Muscle of leg (tissue), 3 donors: ENCODE measurements at regions not wholly inside any gene's neighbourhood (a gene's known extent, or its start where the extent isn't known, plus 50 kb on each side); places are given as distances from the start of the nearest gene placed in this dataset.

Experiments
- DNase-seq: peaks from one replicate; pipeline ENCODE4 v3.0.0; 2013
- H3K27ac ChIP-seq: one replicate; pipeline ENCODE4 v1.5.1; 2013; ENCODE audit warnings: mild to moderate bottlenecking, low read length, control low read depth
- H3K27me3 ChIP-seq: one replicate; pipeline ENCODE4 v1.6.1; 2013; ENCODE audit warnings: low read length; ENCODE audit not compliant: control insufficient read depth, insufficient read depth
- H3K36me3 ChIP-seq: one replicate; pipeline ENCODE4 v1.6.1; 2013; ENCODE audit warnings: low read length; ENCODE audit not compliant: control insufficient read depth, insufficient read depth
- H3K4me1 ChIP-seq: one replicate; pipeline ENCODE4 v1.6.1; 2013; ENCODE audit warnings: low read length; ENCODE audit not compliant: control insufficient read depth, insufficient read depth
- H3K4me3 ChIP-seq: one replicate; pipeline ENCODE4 v1.5.1; 2013; ENCODE audit warnings: low read length, control low read depth
- H3K9me3 ChIP-seq: replicated peaks from 2 replicates; pipeline ENCODE4 v1.6.1; 2013; ENCODE audit warnings: low read depth, low read length; ENCODE audit not compliant: control insufficient read depth
- WGBS: methylation state at CpG from one replicate; pipeline ENCODE4 v1.1.5; 2013; ENCODE audit warnings: missing lambda C conversion rate; ENCODE audit not compliant: insufficient coverage; 5-methylcytosine and 5-hydroxymethylcytosine counted together

GRCh38 chr10:83991986-83992753 lies 147.1 kb upstream of the GHITM start:
- 43% methylated on average over 1 of the region's 7 CpGs for WGBS
- H3K27ac ChIP-seq: no peak overlapping the region
- H3K27me3 ChIP-seq: no peaks in the 10 kb centered on the region

GRCh38 chr10:83994325-83994724 lies 145.0 kb upstream of the GHITM start:
- Histone ChIP-seq H3K27me3 (no peaks in the 10 kb centered on the region), H3K4me3 (no peak overlapping the region), H3K9me3 (no peaks in the 10 kb centered on the region), H3K27ac (no peak overlapping the region), H3K4me1 (no peaks in the 10 kb centered on the region), H3K36me3 (no peaks in the 10 kb centered on the region)
- no peak for DNase-seq
- WGBS: 92% methylated on average over 2 of the region's 3 CpGs

More at GRCh38 chr10:83991986-83992753, 147.1 kb upstream of the GHITM start:
- no peaks in the 10 kb centered on the region for H3K4me1 ChIP-seq
- no peak overlapping the region for H3K4me3 ChIP-seq
- no peaks in the 10 kb centered on the region for H3K36me3 ChIP-seq
- DNase-seq: no peak
- no peaks in the 10 kb centered on the region for H3K9me3 ChIP-seq

- Histone ChIP-seq H3K36me3 (no peaks in the 10 kb centered on the region), H3K4me1 (no peaks in the 10 kb centered on the region), H3K9me3 (no peaks in the 10 kb centered on the region), H3K27me3 (no peaks in the 10 kb centered on the region), H3K4me3 (no peak overlapping the region), H3K27ac (no peak overlapping the region)
- 56% methylated on average over 3 of the region's 4 CpGs for WGBS
- DNase-seq: no peak
Observed at GRCh38 chr10:83995738-83996331, 143.5 kb upstream of the GHITM start.

GRCh38 chr10:84004221-84004620 lies 135.1 kb upstream of the GHITM start:
- no peak overlapping the region for H3K27ac ChIP-seq
- H3K27me3 ChIP-seq: no peaks in the 10 kb centered on the region
- no CpG with 5 or more reads among the region's 2 CpGs for WGBS
- H3K4me1 ChIP-seq: no peaks in the 10 kb centered on the region
- H3K4me3 ChIP-seq: no peak overlapping the region
- H3K9me3 ChIP-seq: no peaks in the 10 kb centered on the region
- DNase-seq: no peak
- H3K36me3 ChIP-seq: no peaks in the 10 kb centered on the region

- peak; percentile 17 for DNase-seq
- Histone ChIP-seq H3K27ac (no peak overlapping the region), H3K4me1 (no peaks in the 10 kb centered on the region), H3K4me3 (no peak overlapping the region), H3K27me3 (no peaks in the 10 kb centered on the region), H3K36me3 (no peaks in the 10 kb centered on the region), H3K9me3 (no peaks in the 10 kb centered on the region)
- WGBS: 57% methylated on average over 3 of the region's 3 CpGs
Observed at GRCh38 chr10:84005403-84005802, 133.9 kb upstream of the GHITM start.

- no CpG with 5 or more reads among the region's 5 CpGs for WGBS
- no peak overlapping the region for H3K27ac ChIP-seq
- DNase-seq: no peak
- H3K4me3 ChIP-seq: no peak overlapping the region
- H3K27me3 ChIP-seq: no peaks in the 10 kb centered on the region
- no peaks in the 10 kb centered on the region for H3K9me3 ChIP-seq
- H3K4me1 ChIP-seq: no peaks in the 10 kb centered on the region
- H3K36me3 ChIP-seq: no peaks in the 10 kb centered on the region
Observed at GRCh38 chr10:84007482-84007881, 131.8 kb upstream of the GHITM start.

GRCh38 chr10:84008878-84009277 lies 130.4 kb upstream of the GHITM start:
- no peaks in the 10 kb centered on the region for H3K9me3 ChIP-seq
- no peak overlapping the region for H3K4me3 ChIP-seq
- WGBS: 33% methylated on average over 1 of the region's 3 CpGs
- no peaks in the 10 kb centered on the region for H3K36me3 ChIP-seq
- H3K27ac ChIP-seq: no peak overlapping the region
- DNase-seq: no peak
- no peaks in the 10 kb centered on the region for H3K27me3 ChIP-seq
- H3K4me1 ChIP-seq: no peaks in the 10 kb centered on the region

- Histone ChIP-seq H3K27ac (no peak overlapping the region), H3K4me3 (no peak overlapping the region), H3K4me1 (no peaks in the 10 kb centered on the region), H3K27me3 (no peaks in the 10 kb centered on the region), H3K9me3 (no peaks in the 10 kb centered on the region), H3K36me3 (no peaks in the 10 kb centered on the region)
- peak; percentile 25 for DNase-seq
- no CpG with 5 or more reads among the region's 2 CpGs for WGBS
Observed at GRCh38 chr10:84012431-84012830, 126.9 kb upstream of the GHITM start.

- Histone ChIP-seq H3K27me3 (no peaks in the 10 kb centered on the region), H3K4me1 (no peaks in the 10 kb centered on the region), H3K4me3 (no peak overlapping the region), H3K9me3 (no peaks in the 10 kb centered on the region), H3K36me3 (no peaks in the 10 kb centered on the region), H3K27ac (no peak overlapping the region)
- DNase-seq: no peak
- WGBS: no CpG with 5 or more reads among the region's 2 CpGs
Observed at GRCh38 chr10:84012831-84013458, 126.4 kb upstream of the GHITM start.

- no peak overlapping the region for H3K27ac ChIP-seq
- H3K27me3 ChIP-seq: no peaks in the 10 kb centered on the region
- no peaks in the 10 kb centered on the region for H3K36me3 ChIP-seq
- no CpG with 5 or more reads among the region's 6 CpGs for WGBS
- DNase-seq: peak; percentile 26
- H3K9me3 ChIP-seq: peaks cover 3% of the 10 kb centered on the region
- H3K4me3 ChIP-seq: no peak overlapping the region
- no peaks in the 10 kb centered on the region for H3K4me1 ChIP-seq
Observed at GRCh38 chr10:84015877-84016595, 123.3 kb upstream of the GHITM start.
